ENCODE measurements at regions not wholly inside any gene's neighbourhood (a gene's known extent, or its start where the extent isn't known, plus 50 kb on each side); places are given as distances from the start of the nearest gene placed in this dataset.

DNA sequence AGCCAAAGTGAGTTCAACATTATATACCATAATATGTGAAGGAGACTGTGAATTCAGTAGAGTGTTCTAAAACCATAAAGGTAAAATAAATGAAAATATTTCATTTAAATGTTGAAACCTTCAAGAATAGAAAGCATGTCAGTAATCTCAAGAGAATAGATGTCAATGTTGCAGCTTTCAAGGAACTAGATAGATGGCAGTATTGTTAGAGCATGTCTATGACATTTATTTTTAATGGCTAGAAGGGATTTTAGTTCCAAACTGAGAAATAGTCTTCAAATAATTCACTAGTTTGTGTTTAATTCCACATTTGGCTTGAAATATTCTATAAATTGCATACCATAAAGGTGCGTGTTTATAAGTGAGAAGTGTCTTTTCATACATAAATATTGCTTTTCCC lies 326.5 kb downstream of the FLRT2 start:
- TF ChIP-seq, protein P1, sequence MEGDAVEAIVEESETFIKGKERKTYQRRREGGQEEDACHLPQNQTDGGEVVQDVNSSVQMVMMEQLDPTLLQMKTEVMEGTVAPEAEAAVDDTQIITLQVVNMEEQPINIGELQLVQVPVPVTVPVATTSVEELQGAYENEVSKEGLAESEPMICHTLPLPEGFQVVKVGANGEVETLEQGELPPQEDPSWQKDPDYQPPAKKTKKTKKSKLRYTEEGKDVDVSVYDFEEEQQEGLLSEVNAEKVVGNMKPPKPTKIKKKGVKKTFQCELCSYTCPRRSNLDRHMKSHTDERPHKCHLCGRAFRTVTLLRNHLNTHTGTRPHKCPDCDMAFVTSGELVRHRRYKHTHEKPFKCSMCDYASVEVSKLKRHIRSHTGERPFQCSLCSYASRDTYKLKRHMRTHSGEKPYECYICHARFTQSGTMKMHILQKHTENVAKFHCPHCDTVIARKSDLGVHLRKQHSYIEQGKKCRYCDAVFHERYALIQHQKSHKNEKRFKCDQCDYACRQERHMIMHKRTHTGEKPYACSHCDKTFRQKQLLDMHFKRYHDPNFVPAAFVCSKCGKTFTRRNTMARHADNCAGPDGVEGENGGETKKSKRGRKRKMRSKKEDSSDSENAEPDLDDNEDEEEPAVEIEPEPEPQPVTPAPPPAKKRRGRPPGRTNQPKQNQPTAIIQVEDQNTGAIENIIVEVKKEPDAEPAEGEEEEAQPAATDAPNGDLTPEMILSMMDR (IDR thresholded peaks at IDR 0.05; ENCODE audit: extremely low read depth in 1 of 2, insufficient read depth in 1 of 2, low read depth in 1 of 2, low read length in 2 of 2): no peak
- no peak for TF ChIP-seq POLR2A (IDR thresholded peaks at IDR 0.05; ENCODE audit: low read depth, low read length)
